22Rv1 (cell line): ENCODE measurements at regions not wholly inside any gene's neighbourhood (a gene's known extent, or its start where the extent isn't known, plus 50 kb on each side); places are given as distances from the start of the nearest gene placed in this dataset.

Experiments used
- ZFX ChIP-seq: fragments of 450-650 bp; IDR thresholded peaks from 2 replicates; pipeline ENCODE4 v1.6.1; 2017; ENCODE audit warnings: antibody characterized with exemption, borderline replicate concordance
- TF ChIP-seq, protein P1 (sequence below): fragments of 450-650 bp; IDR thresholded peaks from 2 replicates; pipeline ENCODE4 v1.5.1; 2017; ENCODE audit warnings: mild to moderate bottlenecking

DNA sequence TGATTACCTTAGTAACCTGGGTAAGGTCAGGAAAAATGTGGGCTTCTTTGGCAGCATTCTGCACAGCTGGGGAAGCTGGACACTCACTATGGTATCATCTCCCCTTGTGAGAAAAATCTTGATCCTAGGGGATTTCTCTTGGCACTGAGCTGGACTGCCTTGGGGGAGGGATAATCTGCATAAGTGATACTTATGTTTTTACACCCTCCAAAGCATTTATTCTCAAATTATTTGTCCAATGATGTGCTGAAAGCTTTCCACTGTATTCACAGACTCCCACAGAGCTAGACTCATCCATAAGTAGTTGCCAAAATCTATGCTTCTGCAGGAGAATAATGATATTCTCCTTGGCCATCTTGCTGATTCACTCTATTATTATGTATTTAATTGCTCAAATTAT, 121.5 kb upstream of the CNR1 start:
- TF ChIP-seq, protein P1, sequence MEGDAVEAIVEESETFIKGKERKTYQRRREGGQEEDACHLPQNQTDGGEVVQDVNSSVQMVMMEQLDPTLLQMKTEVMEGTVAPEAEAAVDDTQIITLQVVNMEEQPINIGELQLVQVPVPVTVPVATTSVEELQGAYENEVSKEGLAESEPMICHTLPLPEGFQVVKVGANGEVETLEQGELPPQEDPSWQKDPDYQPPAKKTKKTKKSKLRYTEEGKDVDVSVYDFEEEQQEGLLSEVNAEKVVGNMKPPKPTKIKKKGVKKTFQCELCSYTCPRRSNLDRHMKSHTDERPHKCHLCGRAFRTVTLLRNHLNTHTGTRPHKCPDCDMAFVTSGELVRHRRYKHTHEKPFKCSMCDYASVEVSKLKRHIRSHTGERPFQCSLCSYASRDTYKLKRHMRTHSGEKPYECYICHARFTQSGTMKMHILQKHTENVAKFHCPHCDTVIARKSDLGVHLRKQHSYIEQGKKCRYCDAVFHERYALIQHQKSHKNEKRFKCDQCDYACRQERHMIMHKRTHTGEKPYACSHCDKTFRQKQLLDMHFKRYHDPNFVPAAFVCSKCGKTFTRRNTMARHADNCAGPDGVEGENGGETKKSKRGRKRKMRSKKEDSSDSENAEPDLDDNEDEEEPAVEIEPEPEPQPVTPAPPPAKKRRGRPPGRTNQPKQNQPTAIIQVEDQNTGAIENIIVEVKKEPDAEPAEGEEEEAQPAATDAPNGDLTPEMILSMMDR = no peak
- no peak for TF ChIP-seq ZFX
